A549 (cell line): ENCODE measurements at regions not wholly inside any gene's neighbourhood (a gene's known extent, or its start where the extent isn't known, plus 50 kb on each side); places are given as distances from the start of the nearest gene placed in this dataset.

ENCODE experiments used
- BHLHE40 ChIP-seq: IDR thresholded peaks from 2 replicates; pipeline ENCODE4 v1.6.1; 2012; ENCODE audit warnings: low read depth, low read length, inconsistent platforms
- CBX2 ChIP-seq: fragments of 200-600 bp; sonication (generic); IDR thresholded peaks from 2 replicates; pipeline ENCODE4 v1.6.1; 2016; ENCODE audit warnings: low read depth, mild to moderate bottlenecking, borderline replicate concordance
- CEBPB ChIP-seq, 2 experiments: fragments of >200 bp in 1 of 2; sonication (Bioruptor Twin) in 1 of 2; formaldehyde crosslinking in 1 of 2; IDR thresholded peaks; 2 replicates each; pipeline ENCODE4 v1.6.1; 2012 to 2016
- CTCF ChIP-seq: fragments of >200 bp; sonication (Bioruptor Twin); formaldehyde crosslinking; IDR thresholded peaks from 3 replicates; pipeline ENCODE4 v1.5.1; 2016
- HDAC2 ChIP-seq: fragments of 200-600 bp; sonication (generic); IDR thresholded peaks from 2 replicates; pipeline ENCODE4 v1.6.1; 2016
- KDM1A ChIP-seq: fragments of 200-600 bp; sonication (generic); IDR thresholded peaks from 2 replicates; pipeline ENCODE4 v1.6.1; 2016; ENCODE audit warnings: low read depth, mild to moderate bottlenecking
- MAX ChIP-seq: IDR thresholded peaks from 2 replicates; pipeline ENCODE4 v1.6.1; 2012
- POLR2A ChIP-seq: IDR thresholded peaks from 2 replicates; pipeline ENCODE4 v1.6.1; 2012; ENCODE audit warnings: mild to moderate bottlenecking, low read length
- RARB ChIP-seq: fragments of 250-450 bp; sonication (Bioruptor Pico); IDR thresholded peaks from 2 replicates; pipeline ENCODE4 v1.8.0; 2021; ENCODE audit warnings: mild to moderate bottlenecking, moderate library complexity
- REST ChIP-seq: fragments of 200-600 bp; sonication (generic); IDR thresholded peaks from 2 replicates; pipeline ENCODE4 v1.6.1; 2016; ENCODE audit warnings: antibody characterized with exemption, mild to moderate bottlenecking, moderate library complexity
- RFX5 ChIP-seq: fragments of 450-650 bp; IDR thresholded peaks from 2 replicates; pipeline ENCODE4 v1.7.1; 2014; ENCODE audit warnings: antibody characterized with exemption, mild to moderate bottlenecking, moderate library complexity
- SMC3 ChIP-seq: fragments of >200 bp; sonication (Bioruptor Twin); formaldehyde crosslinking; IDR thresholded peaks from 3 replicates; pipeline ENCODE4 v1.6.1; 2018; ENCODE audit warnings: inconsistent platforms
- USF2 ChIP-seq: fragments of 450-650 bp; IDR thresholded peaks from 2 replicates; pipeline ENCODE4 v1.6.1; 2014; ENCODE audit warnings: antibody characterized with exemption
- TF ChIP-seq, protein P1 (sequence below): fragments of 250-450 bp; sonication (Bioruptor Pico); IDR thresholded peaks from 2 replicates; pipeline ENCODE4 v1.5.0; 2021; ENCODE audit warnings: mild to moderate bottlenecking, moderate library complexity, borderline replicate concordance

- TF ChIP-seq, protein P1, sequence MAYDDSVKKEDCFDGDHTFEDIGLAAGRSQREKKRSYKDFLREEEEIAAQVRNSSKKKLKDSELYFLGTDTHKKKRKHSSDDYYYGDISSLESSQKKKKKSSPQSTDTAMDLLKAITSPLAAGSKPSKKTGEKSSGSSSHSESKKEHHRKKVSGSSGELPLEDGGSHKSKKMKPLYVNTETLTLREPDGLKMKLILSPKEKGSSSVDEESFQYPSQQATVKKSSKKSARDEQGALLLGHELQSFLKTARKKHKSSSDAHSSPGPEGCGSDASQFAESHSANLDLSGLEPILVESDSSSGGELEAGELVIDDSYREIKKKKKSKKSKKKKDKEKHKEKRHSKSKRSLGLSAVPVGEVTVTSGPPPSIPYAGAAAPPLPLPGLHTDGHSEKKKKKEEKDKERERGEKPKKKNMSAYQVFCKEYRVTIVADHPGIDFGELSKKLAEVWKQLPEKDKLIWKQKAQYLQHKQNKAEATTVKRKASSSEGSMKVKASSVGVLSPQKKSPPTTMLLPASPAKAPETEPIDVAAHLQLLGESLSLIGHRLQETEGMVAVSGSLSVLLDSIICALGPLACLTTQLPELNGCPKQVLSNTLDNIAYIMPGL (CRISPR knock-in tag), result no peak
- no peak for TF ChIP-seq CEBPB (IDR thresholded peaks at IDR 0.05)
- no peak for TF ChIP-seq BHLHE40
- no peak for TF ChIP-seq CTCF
- no peak for TF ChIP-seq POLR2A
- no peak for TF ChIP-seq SMC3
- TF ChIP-seq CBX2, result no peak
- TF ChIP-seq MAX, result no peak
- no peak for TF ChIP-seq REST
- TF ChIP-seq RFX5, result no peak
- TF ChIP-seq HDAC2, result no peak
- TF ChIP-seq USF2, result no peak
- TF ChIP-seq RARB (CRISPR knock-in tag), result no peak
- TF ChIP-seq KDM1A, result no peak
Measured at GRCh38 chr4:180434131-180434895, 1808.9 kb upstream of the TENM3 start.
